ENCODE measurements at regions not wholly inside any gene's neighbourhood (a gene's known extent, or its start where the extent isn't known, plus 50 kb on each side); places are given as distances from the start of the nearest gene placed in this dataset.
A peak's percentile ranks its signal among the peaks of the same experiment; 100 is the strongest.

DNA sequence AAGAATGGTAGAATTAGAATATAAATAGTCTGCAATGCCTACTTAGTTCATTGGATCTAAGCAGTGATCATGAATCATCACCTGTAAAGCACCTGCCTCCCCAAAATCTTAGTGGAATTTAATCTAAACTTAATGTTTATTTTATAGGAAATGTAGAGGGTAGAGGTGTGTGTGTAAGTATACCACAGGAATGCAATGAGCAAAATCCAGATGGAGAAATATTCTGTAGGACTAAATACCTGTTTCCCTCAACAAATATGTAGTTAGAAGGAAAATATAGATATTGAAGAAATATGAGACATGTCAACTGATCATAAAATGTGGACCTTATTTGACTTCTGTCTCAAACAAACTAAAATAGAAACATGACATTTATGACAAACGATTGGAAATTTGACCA is 839.2 kb upstream of the FBXO33 start:
- no peak for DNase-seq (ENCODE audit: low read depth, low spot score)
- Histone ChIP-seq H3K4me3 (ENCODE audit: insufficient read length, low read depth) (no peak overlapping the region), H3K27me3 (ENCODE audit: insufficient read depth, insufficient read length) (no peaks in the 10 kb centered on the region), H3K9me3 (ENCODE audit: insufficient read depth, low read length) (no peaks in the 10 kb centered on the region), H3K4me1 (ENCODE audit: insufficient read depth, insufficient read length) (no peaks in the 10 kb centered on the region), H3K36me3 (ENCODE audit: insufficient read depth, insufficient read length, low read length) (no peaks in the 10 kb centered on the region), H3K9ac (ENCODE audit: insufficient read length, low read depth) (no peak overlapping the region)
- TF ChIP-seq SUZ12 (IDR thresholded peaks at IDR 0.05; ENCODE audit: extremely low read depth, insufficient read depth, insufficient read length) (no peak), ZNF274 (IDR thresholded peaks at IDR 0.05; ENCODE audit: low read depth, low read length) (no peak), YY1 (IDR thresholded peaks at IDR 0.05; ENCODE audit: insufficient read depth, insufficient read length) (no peak)

DNA sequence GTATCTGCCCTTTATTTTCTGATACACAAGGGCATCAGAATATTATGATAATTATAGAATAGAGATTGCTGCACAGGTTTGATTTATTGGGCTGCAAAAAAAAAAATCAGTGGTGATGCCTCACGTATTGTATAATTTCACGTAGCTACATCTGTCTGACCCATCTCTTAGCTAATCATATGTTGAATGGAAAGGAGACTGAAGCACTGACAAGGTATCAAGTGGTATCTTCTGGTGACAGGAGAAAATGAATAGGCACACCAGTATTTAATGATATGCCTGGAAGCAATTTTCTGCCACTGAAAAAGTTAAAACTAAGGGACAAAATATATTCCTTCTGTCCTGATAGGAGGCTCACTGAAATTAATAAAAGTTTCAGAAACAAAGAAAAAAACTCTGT is 837.2 kb upstream of the FBXO33 start:
- Histone ChIP-seq H3K36me3 (ENCODE audit: insufficient read depth, insufficient read length, low read length) (no peaks in the 10 kb centered on the region), H3K4me1 (ENCODE audit: insufficient read depth, insufficient read length) (no peaks in the 10 kb centered on the region)
- TF ChIP-seq SUZ12 (IDR thresholded peaks at IDR 0.05; ENCODE audit: extremely low read depth, insufficient read depth, insufficient read length): no peak
- no peak for TF ChIP-seq YY1 (IDR thresholded peaks at IDR 0.05; ENCODE audit: insufficient read depth, insufficient read length)
- no peak for TF ChIP-seq ZNF274 (IDR thresholded peaks at IDR 0.05; ENCODE audit: low read depth, low read length)

DNA sequence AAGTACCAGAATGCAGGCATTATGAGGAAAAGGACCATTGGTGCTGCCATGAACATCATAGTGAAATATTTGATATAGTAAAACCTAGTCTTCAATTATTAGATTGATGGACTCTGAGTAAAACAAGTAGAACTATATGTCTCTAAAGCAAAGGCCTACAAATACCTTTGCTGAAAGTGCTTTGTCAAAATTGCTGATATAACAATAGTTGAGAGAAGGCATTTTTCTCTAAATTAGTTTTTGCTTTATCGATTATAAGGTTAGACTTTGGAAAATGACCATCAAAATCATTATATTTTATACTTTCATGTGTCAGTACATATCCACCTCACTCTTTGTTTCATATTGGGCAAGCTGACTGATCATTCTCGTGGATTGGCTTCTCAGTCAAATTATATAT is 836.0 kb upstream of the FBXO33 start:
- H3K4me3 ChIP-seq (ENCODE audit: insufficient read length, low read depth): no peak overlapping the region
- H3K9me3 ChIP-seq (ENCODE audit: insufficient read depth, low read length): no peaks in the 10 kb centered on the region
- H3K9ac ChIP-seq (ENCODE audit: insufficient read length, low read depth): no peak overlapping the region
- no peaks in the 10 kb centered on the region for H3K27me3 ChIP-seq (ENCODE audit: insufficient read depth, insufficient read length)
- no peaks in the 10 kb centered on the region for H3K4me1 ChIP-seq (ENCODE audit: insufficient read depth, insufficient read length)
- TF ChIP-seq YY1 (IDR thresholded peaks at IDR 0.05; ENCODE audit: insufficient read depth, insufficient read length) (no peak), ZNF274 (IDR thresholded peaks at IDR 0.05; ENCODE audit: low read depth, low read length) (no peak), SUZ12 (IDR thresholded peaks at IDR 0.05; ENCODE audit: extremely low read depth, insufficient read depth, insufficient read length) (no peak)
- no peaks in the 10 kb centered on the region for H3K36me3 ChIP-seq (ENCODE audit: insufficient read depth, insufficient read length, low read length)
- no peak for DNase-seq (ENCODE audit: low read depth, low spot score)

More for the DNA sequence above, 837.2 kb upstream of the FBXO33 start:
- H3K9ac ChIP-seq (ENCODE audit: insufficient read length, low read depth): no peak overlapping the region
- no peaks in the 10 kb centered on the region for H3K27me3 ChIP-seq (ENCODE audit: insufficient read depth, insufficient read length)
- no peak for DNase-seq (ENCODE audit: low read depth, low spot score)
- no peak overlapping the region for H3K4me3 ChIP-seq (ENCODE audit: insufficient read length, low read depth)
- no peaks in the 10 kb centered on the region for H3K9me3 ChIP-seq (ENCODE audit: insufficient read depth, low read length)

GRCh38 chr14:40265096-40265495 is 832.9 kb upstream of the FBXO33 start:
- no peak overlapping the region for H3K9ac ChIP-seq (ENCODE audit: insufficient read length, low read depth)
- no peak for DNase-seq (ENCODE audit: low read depth, low spot score)
- H3K36me3 ChIP-seq (ENCODE audit: insufficient read depth, insufficient read length, low read length): no peaks in the 10 kb centered on the region
- H3K4me1 ChIP-seq (ENCODE audit: insufficient read depth, insufficient read length): no peaks in the 10 kb centered on the region
- no peaks in the 10 kb centered on the region for H3K27me3 ChIP-seq (ENCODE audit: insufficient read depth, insufficient read length)
- no peak overlapping the region for H3K4me3 ChIP-seq (ENCODE audit: insufficient read length, low read depth)
- H3K9me3 ChIP-seq (ENCODE audit: insufficient read depth, low read length): no peaks in the 10 kb centered on the region
- no peak for TF ChIP-seq ZNF274 (IDR thresholded peaks at IDR 0.05; ENCODE audit: low read depth, low read length)
- TF ChIP-seq YY1 (IDR thresholded peaks at IDR 0.05; ENCODE audit: insufficient read depth, insufficient read length): no peak
- TF ChIP-seq SUZ12 (IDR thresholded peaks at IDR 0.05; ENCODE audit: extremely low read depth, insufficient read depth, insufficient read length): no peak

- peak; percentile 3 for DNase-seq (ENCODE audit: low read depth, low spot score)
- H3K4me1 ChIP-seq (ENCODE audit: insufficient read depth, insufficient read length): no peaks in the 10 kb centered on the region
- no peak for TF ChIP-seq YY1 (IDR thresholded peaks at IDR 0.05; ENCODE audit: insufficient read depth, insufficient read length)
- no peak for TF ChIP-seq ZNF274 (IDR thresholded peaks at IDR 0.05; ENCODE audit: low read depth, low read length)
- TF ChIP-seq SUZ12 (IDR thresholded peaks at IDR 0.05; ENCODE audit: extremely low read depth, insufficient read depth, insufficient read length): no peak
- no peak overlapping the region for H3K9ac ChIP-seq (ENCODE audit: insufficient read length, low read depth)
- H3K4me3 ChIP-seq (ENCODE audit: insufficient read length, low read depth): no peak overlapping the region
- no peaks in the 10 kb centered on the region for H3K36me3 ChIP-seq (ENCODE audit: insufficient read depth, insufficient read length, low read length)
- no peaks in the 10 kb centered on the region for H3K27me3 ChIP-seq (ENCODE audit: insufficient read depth, insufficient read length)
- H3K9me3 ChIP-seq (ENCODE audit: insufficient read depth, low read length): no peaks in the 10 kb centered on the region
Measured at GRCh38 chr14:40252817-40253447, 820.7 kb upstream of the FBXO33 start.

GRCh38 chr14:40248671-40249070 is 816.4 kb upstream of the FBXO33 start:
- Histone ChIP-seq H3K9me3 (ENCODE audit: insufficient read depth, low read length) (no peaks in the 10 kb centered on the region), H3K4me1 (ENCODE audit: insufficient read depth, insufficient read length) (no peaks in the 10 kb centered on the region), H3K9ac (ENCODE audit: insufficient read length, low read depth) (no peak overlapping the region), H3K27me3 (ENCODE audit: insufficient read depth, insufficient read length) (no peaks in the 10 kb centered on the region), H3K36me3 (ENCODE audit: insufficient read depth, insufficient read length, low read length) (no peaks in the 10 kb centered on the region), H3K4me3 (ENCODE audit: insufficient read length, low read depth) (no peak overlapping the region)
- DNase-seq (ENCODE audit: low read depth, low spot score): no peak
- TF ChIP-seq ZNF274 (IDR thresholded peaks at IDR 0.05; ENCODE audit: low read depth, low read length): no peak

DNA sequence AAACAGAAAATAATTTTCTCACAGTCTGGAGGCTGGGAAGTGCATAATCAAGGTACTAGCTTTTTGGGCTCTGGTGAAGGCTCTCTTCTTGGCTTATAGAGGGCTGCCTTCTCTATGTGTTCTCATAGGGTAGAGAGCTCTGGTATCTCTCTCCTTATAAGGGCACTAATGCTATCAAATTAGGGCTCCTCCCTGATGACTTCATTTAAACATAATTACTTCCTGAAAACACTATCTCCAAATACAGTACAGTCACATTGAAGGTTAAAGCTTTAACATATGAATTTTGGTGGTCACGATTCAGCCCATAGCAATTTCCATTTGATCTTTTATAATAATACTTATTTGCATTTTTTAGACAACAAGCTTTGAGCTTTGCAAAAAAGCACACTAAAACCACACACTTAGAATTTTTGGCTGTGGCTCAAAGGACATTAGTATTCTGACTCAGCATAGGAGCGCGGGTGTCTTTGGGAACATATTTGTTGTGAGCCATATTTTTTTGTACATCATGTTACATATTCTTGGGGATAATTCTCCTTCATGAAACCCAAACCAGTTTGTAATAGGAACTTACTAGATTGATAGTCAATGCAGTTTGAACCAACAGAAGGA is 808.1 kb upstream of the FBXO33 start:
- DNase-seq (ENCODE audit: low read depth, low spot score): no peak
- H3K27me3 ChIP-seq (ENCODE audit: insufficient read depth, insufficient read length): no peaks in the 10 kb centered on the region
- H3K9ac ChIP-seq (ENCODE audit: insufficient read length, low read depth): no peak overlapping the region
- H3K4me1 ChIP-seq (ENCODE audit: insufficient read depth, insufficient read length): no peaks in the 10 kb centered on the region
- H3K4me3 ChIP-seq (ENCODE audit: insufficient read length, low read depth): no peak overlapping the region
- TF ChIP-seq ZNF274 (IDR thresholded peaks at IDR 0.05; ENCODE audit: low read depth, low read length) (no peak), YY1 (IDR thresholded peaks at IDR 0.05; ENCODE audit: insufficient read depth, insufficient read length) (no peak), SUZ12 (IDR thresholded peaks at IDR 0.05; ENCODE audit: extremely low read depth, insufficient read depth, insufficient read length) (no peak)
- no peaks in the 10 kb centered on the region for H3K9me3 ChIP-seq (ENCODE audit: insufficient read depth, low read length)
- no peaks in the 10 kb centered on the region for H3K36me3 ChIP-seq (ENCODE audit: insufficient read depth, insufficient read length, low read length)
